DOHH2 (cell line): ENCODE measurements at regions not wholly inside any gene's neighbourhood (a gene's known extent, or its start where the extent isn't known, plus 50 kb on each side); places are given as distances from the start of the nearest gene placed in this dataset.

Experiments used
- EZH2phosphoT487 ChIP-seq: fragments of 200-600 bp; sonication (generic); IDR thresholded peaks from 2 replicates; pipeline ENCODE4 v1.6.1; 2017; ENCODE audit warnings: borderline replicate concordance, mild to moderate bottlenecking, antibody characterized with exemption, low read length, moderate library complexity, mixed read lengths
- TF ChIP-seq, protein P1 (sequence below): fragments of 200-600 bp; sonication (generic); IDR thresholded peaks from one replicate; pipeline ENCODE4 v1.5.1; 2014; ENCODE audit warnings: antibody characterized with exemption, mild to moderate bottlenecking, low read depth, low read length; ENCODE audit not compliant: poor library complexity, severe bottlenecking

DNA sequence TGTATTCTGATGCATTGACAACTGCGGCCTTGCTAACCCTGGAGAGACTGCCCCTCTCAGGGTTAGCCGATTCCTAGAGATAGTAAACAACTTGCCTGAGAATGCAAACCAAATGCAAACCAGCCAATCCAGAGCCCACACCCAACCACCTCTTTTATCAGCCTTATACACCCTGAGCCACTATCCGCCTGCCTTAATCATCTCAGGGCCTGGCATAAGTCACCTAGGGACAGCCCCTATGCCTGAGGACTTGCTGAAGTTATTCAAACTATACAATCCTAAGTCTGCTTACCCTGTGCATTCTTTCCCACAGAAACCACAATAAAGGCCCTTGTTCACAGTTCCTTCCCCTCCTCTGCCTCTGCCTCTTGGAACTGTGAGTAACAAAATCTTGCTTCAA lies 177.2 kb downstream of the KCNA5 start:
- TF ChIP-seq, protein P1, sequence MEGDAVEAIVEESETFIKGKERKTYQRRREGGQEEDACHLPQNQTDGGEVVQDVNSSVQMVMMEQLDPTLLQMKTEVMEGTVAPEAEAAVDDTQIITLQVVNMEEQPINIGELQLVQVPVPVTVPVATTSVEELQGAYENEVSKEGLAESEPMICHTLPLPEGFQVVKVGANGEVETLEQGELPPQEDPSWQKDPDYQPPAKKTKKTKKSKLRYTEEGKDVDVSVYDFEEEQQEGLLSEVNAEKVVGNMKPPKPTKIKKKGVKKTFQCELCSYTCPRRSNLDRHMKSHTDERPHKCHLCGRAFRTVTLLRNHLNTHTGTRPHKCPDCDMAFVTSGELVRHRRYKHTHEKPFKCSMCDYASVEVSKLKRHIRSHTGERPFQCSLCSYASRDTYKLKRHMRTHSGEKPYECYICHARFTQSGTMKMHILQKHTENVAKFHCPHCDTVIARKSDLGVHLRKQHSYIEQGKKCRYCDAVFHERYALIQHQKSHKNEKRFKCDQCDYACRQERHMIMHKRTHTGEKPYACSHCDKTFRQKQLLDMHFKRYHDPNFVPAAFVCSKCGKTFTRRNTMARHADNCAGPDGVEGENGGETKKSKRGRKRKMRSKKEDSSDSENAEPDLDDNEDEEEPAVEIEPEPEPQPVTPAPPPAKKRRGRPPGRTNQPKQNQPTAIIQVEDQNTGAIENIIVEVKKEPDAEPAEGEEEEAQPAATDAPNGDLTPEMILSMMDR, result no peak
- no peak for TF ChIP-seq EZH2phosphoT487
